IMR-90 (cell line): ENCODE measurements at regions not wholly inside any gene's neighbourhood (a gene's known extent, or its start where the extent isn't known, plus 50 kb on each side); places are given as distances from the start of the nearest gene placed in this dataset.

Source experiments
- ATAC-seq: fragments of 200-7000 bp; cut with Tn5 transposase; 2 replicates; pipeline ENCODE4 v1.9.1; 2020; ENCODE audit warnings: low read depth, mild to moderate bottlenecking, moderate library complexity
- BruUV-seq: library from RNA; stranded (reverse); fragments of 400-500 nt; replicated peaks from 2 replicates; lab custom pipeline; 2021; lab: Mats Ljungman, UMichigan
- CTCF ChIA-PET: fragments of 300-600 bp; formaldehyde crosslinking; extraction: SDS; loops from one replicate; lab custom pipeline; 2021; ENCODE audit warnings: antibody characterized with exemption; lab: Yijun Ruan, JAX
- POLR2A ChIA-PET: fragments of 300-600 bp; sonication (Branson Sonifier 250); formaldehyde crosslinking; loops from one replicate; lab custom pipeline; 2022; ENCODE audit warnings: antibody characterized with exemption; ENCODE audit not compliant: unreplicated experiment; lab: Charles Lee
- DNase-seq: peaks from one replicate; pipeline ENCODE4 v3.0.0; 2013
- H2AFZ ChIP-seq: replicated peaks from 2 replicates; pipeline ENCODE3; 2013; ENCODE audit warnings: low read length, mild to moderate bottlenecking; ENCODE audit not compliant: poor library complexity
- H2AK5ac ChIP-seq: 2 replicates; pipeline ENCODE4 v1.6.1; 2013; ENCODE audit warnings: low read depth, low read length, inconsistent platforms
- H2AK9ac ChIP-seq: replicated peaks from 2 replicates; pipeline ENCODE3; 2013; ENCODE audit warnings: mild to moderate bottlenecking, low read depth, low read length, moderate library complexity; ENCODE audit not compliant: poor library complexity
- H2BK120ac ChIP-seq: 2 replicates; pipeline ENCODE4 v1.6.1; 2013; ENCODE audit warnings: low read depth, low read length, inconsistent platforms
- H2BK15ac ChIP-seq: 3 replicates; pipeline ENCODE4 v1.6.1; 2013; ENCODE audit warnings: low read depth, low read length, inconsistent platforms
- H2BK20ac ChIP-seq: 2 replicates; pipeline ENCODE4 v1.6.1; 2013; ENCODE audit warnings: low read depth, mild to moderate bottlenecking, inconsistent platforms, low read length, moderate library complexity
- H2BK5ac ChIP-seq: 2 replicates; pipeline ENCODE4 v1.6.1; 2013; ENCODE audit warnings: mild to moderate bottlenecking, low read depth, low read length, inconsistent platforms; ENCODE audit not compliant: poor library complexity, severe bottlenecking
- H3K14ac ChIP-seq: replicated peaks from 2 replicates; pipeline ENCODE4 v1.6.1; 2013; ENCODE audit warnings: low read depth, low read length, inconsistent platforms
- H3K18ac ChIP-seq: 2 replicates; pipeline ENCODE4 v1.6.1; 2013; ENCODE audit warnings: low read depth, low read length, control low read depth
- H3K23ac ChIP-seq: 2 replicates; pipeline ENCODE4 v1.6.1; 2013; ENCODE audit warnings: low read depth, low read length, inconsistent platforms
- H3K27ac ChIP-seq: 2 replicates; pipeline ENCODE4 v1.5.1; 2013; ENCODE audit warnings: mild to moderate bottlenecking, control low read depth, low read length; ENCODE audit not compliant: insufficient read depth
- H3K27me3 ChIP-seq: 2 replicates; pipeline ENCODE4 v1.6.1; 2013; ENCODE audit warnings: low read length; ENCODE audit not compliant: control insufficient read depth, insufficient read depth
- H3K36me3 ChIP-seq: 2 replicates; pipeline ENCODE4 v1.6.1; 2013; ENCODE audit warnings: low read length, mixed read lengths; ENCODE audit not compliant: control insufficient read depth, insufficient read depth
- H3K4ac ChIP-seq: 2 replicates; pipeline ENCODE4 v1.6.1; 2013; ENCODE audit warnings: low read depth, low read length, inconsistent platforms
- H3K4me1 ChIP-seq: 2 replicates; pipeline ENCODE4 v1.6.1; 2013; ENCODE audit warnings: low read length, mixed read lengths; ENCODE audit not compliant: control insufficient read depth, insufficient read depth
- H3K4me2 ChIP-seq: 2 replicates; pipeline ENCODE4 v1.6.1; 2013; ENCODE audit warnings: low read depth, mild to moderate bottlenecking, control low read depth, low read length, moderate library complexity
- H3K4me3 ChIP-seq: 2 replicates; pipeline ENCODE4 v1.5.1; 2013; ENCODE audit warnings: low read depth, mild to moderate bottlenecking, control low read depth, low read length, moderate library complexity; ENCODE audit not compliant: insufficient read depth
- H3K56ac ChIP-seq: 2 replicates; pipeline ENCODE4 v1.6.1; 2013; ENCODE audit warnings: low read length, inconsistent platforms; ENCODE audit not compliant: insufficient read depth; ENCODE audit errors: extremely low read depth
- H3K79me1 ChIP-seq, 2 experiments: 2 replicates each; pipeline ENCODE4 v1.6.1; 2013; ENCODE audit warnings: low read length in 2 of 2, inconsistent platforms in 1 of 2, low read depth in 1 of 2
- H3K9ac ChIP-seq: 2 replicates; pipeline ENCODE4 v1.6.1; 2013; ENCODE audit warnings: low read depth, low read length, control low read depth
- H3K9me1 ChIP-seq: 2 replicates; pipeline ENCODE4 v1.6.1; 2013; ENCODE audit warnings: low read length, inconsistent platforms; ENCODE audit not compliant: insufficient read depth
- H3K9me3 ChIP-seq: 2 replicates; pipeline ENCODE4 v1.6.1; 2013; ENCODE audit warnings: low read length; ENCODE audit not compliant: control insufficient read depth, insufficient read depth
- H4K20me1 ChIP-seq: 2 replicates; pipeline ENCODE4 v1.6.1; 2013; ENCODE audit warnings: low read length, inconsistent platforms; ENCODE audit not compliant: insufficient read depth
- H4K5ac ChIP-seq: 2 replicates; pipeline ENCODE4 v1.6.1; 2013; ENCODE audit warnings: mild to moderate bottlenecking, low read depth, low read length, control low read depth
- H4K8ac ChIP-seq, 2 experiments: 2 replicates each; pipeline ENCODE4 v1.6.1; 2013; ENCODE audit warnings: low read depth in 2 of 2, low read length in 2 of 2, control low read depth in 1 of 2, inconsistent platforms in 1 of 2
- H4K91ac ChIP-seq: 2 replicates; pipeline ENCODE4 v1.6.1; 2013; ENCODE audit warnings: low read depth, low read length, inconsistent platforms; ENCODE audit not compliant: insufficient read depth
- CEBPB ChIP-seq: IDR thresholded peaks from 2 replicates; pipeline ENCODE4 v1.6.1; 2012; ENCODE audit warnings: low read depth, low read length, improper control_type of control experiment
- POLR2A ChIP-seq: IDR thresholded peaks from 2 replicates; pipeline ENCODE4 v1.6.1; 2012; ENCODE audit warnings: mild to moderate bottlenecking, low read depth, low read length
- RFX5 ChIP-seq: IDR thresholded peaks from 2 replicates; pipeline ENCODE4 v1.8.0; 2012; ENCODE audit warnings: low read depth, mild to moderate bottlenecking, low read length, moderate library complexity
- WGBS, 2 experiments: methylation state at CpG; one replicate each; pipeline versions ENCODE4 v1.1.5 to v1.1.7; 2013; ENCODE audit warnings: missing lambda C conversion rate in 2 of 2; ENCODE audit not compliant: insufficient read length in 1 of 2; ENCODE audit errors: extremely low coverage in 2 of 2; 5-methylcytosine and 5-hydroxymethylcytosine counted together
- dilution Hi-C: fragments of 300-500 bp; cut with HindIII; formaldehyde crosslinking; loops from one replicate; pipeline ENCODE4 v1.14.3; 2018; ENCODE audit warnings: low sequenced_read_pairs; ENCODE audit not compliant: unreplicated experiment
- in situ Hi-C: fragments of 300-500 bp; cut with MboI; formaldehyde crosslinking; loops from 3 replicates; pipeline ENCODE4 v1.14.3; 2019; ENCODE audit warnings: low sequenced_read_pairs, inconsistent platforms, mixed read lengths
- intact Hi-C: fragments of 100-400 bp; cut with micrococcal nuclease; formaldehyde crosslinking; loops from 2 replicates; pipeline ENCODE4 v1.10.0; 2022
- TF ChIP-seq, protein P1 (sequence below): fragments of 150-350 bp; IDR thresholded peaks from 2 replicates; pipeline ENCODE4 v1.6.1; 2017; ENCODE audit warnings: mild to moderate bottlenecking, antibody characterized with exemption, low read length, low read depth
- TF ChIP-seq, protein P2 (sequence below): conservative IDR thresholded peaks from 2 replicates; pipeline ENCODE4 v1.5.1; 2012; ENCODE audit warnings: mild to moderate bottlenecking, low read depth, low read length, improper control_type of control experiment
- TF ChIP-seq, protein P3 (sequence below): fragments of 150-350 bp; IDR thresholded peaks from 2 replicates; pipeline ENCODE4 v1.6.1; 2016; ENCODE audit warnings: low read depth, mild to moderate bottlenecking, low read length, moderate library complexity, borderline replicate concordance

DNA sequence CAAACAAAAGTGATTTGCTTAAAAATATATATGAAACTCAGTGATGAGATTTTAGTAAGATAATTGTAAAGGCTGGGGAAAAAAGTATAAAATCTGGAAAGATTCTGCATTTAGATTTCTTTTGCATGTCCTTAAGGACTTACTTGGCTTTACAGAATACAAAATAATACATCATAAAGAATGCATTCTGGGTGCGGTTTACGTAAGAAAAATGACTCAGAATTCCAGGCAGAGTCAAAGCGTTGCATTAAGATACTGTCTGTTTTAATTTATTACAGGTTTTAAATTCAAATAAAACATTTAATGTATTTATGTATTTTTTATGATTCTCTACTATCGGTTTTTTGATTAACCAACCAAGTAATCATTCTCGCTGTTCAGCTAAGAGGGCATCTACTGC, 178.0 kb downstream of the SH3BP4 start:
- CTCF ChIA-PET: interaction anchor here (0.6 kb wide), 1 partner anchor 373 kb away, joined by 3 read pairs; no protein-coding TSS in a partner anchor
- no CpG with 5 or more reads among the region's 5 CpGs for WGBS, 2 experiments
- no peak for ATAC-seq

More for the DNA sequence above, 178.0 kb downstream of the SH3BP4 start:
- Histone ChIP-seq H3K36me3 (no peaks in the 10 kb centered on the region), H3K4me2 (no peak overlapping the region), H3K18ac (no peak overlapping the region), H3K56ac (no peak overlapping the region), H3K4me3 (no peak overlapping the region), H2AK9ac (no peak overlapping the region), H3K79me1 (no peaks in the 10 kb centered on the region), H3K27me3 (peaks cover 23% of the 10 kb centered on the region), H3K9me1 (no peaks in the 10 kb centered on the region; the same call in 1 of the 2 replicates), H3K4me1 (peaks cover 2% of the 10 kb centered on the region; the same call in 1 of the 2 replicates), H4K20me1 (no peaks in the 10 kb centered on the region), H3K9me3 (no peaks in the 10 kb centered on the region), H3K23ac (no peak overlapping the region), H4K5ac (no peak overlapping the region), H3K4ac (no peak overlapping the region), H2BK15ac (no peak overlapping the region), H4K8ac (no peak overlapping the region), H4K91ac (no peak overlapping the region), H3K27ac (no peak overlapping the region), H3K14ac (no peak overlapping the region), H2BK5ac (no peak overlapping the region), H3K9ac (no peak overlapping the region), H2AK5ac (no peak overlapping the region), H2BK20ac (no peak overlapping the region), H2BK120ac (no peak overlapping the region), H2AFZ (no peak overlapping the region)
- DNase-seq: peak; percentile 46
- intact Hi-C loops (no loop called here), in situ Hi-C loops (loop anchor here (10.0 kb wide), 1 partner anchor 545 kb away; no protein-coding TSS in a partner anchor), dilution Hi-C loops (loop anchor here (25.0 kb wide), 1 partner anchor 607 kb away; no protein-coding TSS in a partner anchor)
- BruUV-seq: no TSS peak
- TF ChIP-seq RFX5 (no peak), POLR2A (no peak), CEBPB (no peak)
- TF ChIP-seq, protein P1, sequence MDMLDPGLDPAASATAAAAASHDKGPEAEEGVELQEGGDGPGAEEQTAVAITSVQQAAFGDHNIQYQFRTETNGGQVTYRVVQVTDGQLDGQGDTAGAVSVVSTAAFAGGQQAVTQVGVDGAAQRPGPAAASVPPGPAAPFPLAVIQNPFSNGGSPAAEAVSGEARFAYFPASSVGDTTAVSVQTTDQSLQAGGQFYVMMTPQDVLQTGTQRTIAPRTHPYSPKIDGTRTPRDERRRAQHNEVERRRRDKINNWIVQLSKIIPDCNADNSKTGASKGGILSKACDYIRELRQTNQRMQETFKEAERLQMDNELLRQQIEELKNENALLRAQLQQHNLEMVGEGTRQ: no peak
- TF ChIP-seq, protein P2, sequence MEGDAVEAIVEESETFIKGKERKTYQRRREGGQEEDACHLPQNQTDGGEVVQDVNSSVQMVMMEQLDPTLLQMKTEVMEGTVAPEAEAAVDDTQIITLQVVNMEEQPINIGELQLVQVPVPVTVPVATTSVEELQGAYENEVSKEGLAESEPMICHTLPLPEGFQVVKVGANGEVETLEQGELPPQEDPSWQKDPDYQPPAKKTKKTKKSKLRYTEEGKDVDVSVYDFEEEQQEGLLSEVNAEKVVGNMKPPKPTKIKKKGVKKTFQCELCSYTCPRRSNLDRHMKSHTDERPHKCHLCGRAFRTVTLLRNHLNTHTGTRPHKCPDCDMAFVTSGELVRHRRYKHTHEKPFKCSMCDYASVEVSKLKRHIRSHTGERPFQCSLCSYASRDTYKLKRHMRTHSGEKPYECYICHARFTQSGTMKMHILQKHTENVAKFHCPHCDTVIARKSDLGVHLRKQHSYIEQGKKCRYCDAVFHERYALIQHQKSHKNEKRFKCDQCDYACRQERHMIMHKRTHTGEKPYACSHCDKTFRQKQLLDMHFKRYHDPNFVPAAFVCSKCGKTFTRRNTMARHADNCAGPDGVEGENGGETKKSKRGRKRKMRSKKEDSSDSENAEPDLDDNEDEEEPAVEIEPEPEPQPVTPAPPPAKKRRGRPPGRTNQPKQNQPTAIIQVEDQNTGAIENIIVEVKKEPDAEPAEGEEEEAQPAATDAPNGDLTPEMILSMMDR: no peak
- TF ChIP-seq, protein P3, sequence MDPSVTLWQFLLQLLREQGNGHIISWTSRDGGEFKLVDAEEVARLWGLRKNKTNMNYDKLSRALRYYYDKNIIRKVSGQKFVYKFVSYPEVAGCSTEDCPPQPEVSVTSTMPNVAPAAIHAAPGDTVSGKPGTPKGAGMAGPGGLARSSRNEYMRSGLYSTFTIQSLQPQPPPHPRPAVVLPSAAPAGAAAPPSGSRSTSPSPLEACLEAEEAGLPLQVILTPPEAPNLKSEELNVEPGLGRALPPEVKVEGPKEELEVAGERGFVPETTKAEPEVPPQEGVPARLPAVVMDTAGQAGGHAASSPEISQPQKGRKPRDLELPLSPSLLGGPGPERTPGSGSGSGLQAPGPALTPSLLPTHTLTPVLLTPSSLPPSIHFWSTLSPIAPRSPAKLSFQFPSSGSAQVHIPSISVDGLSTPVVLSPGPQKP: no peak
- POLR2A ChIA-PET: no interaction called here
